RKO (cell line): ENCODE measurements at regions not wholly inside any gene's neighbourhood (a gene's known extent, or its start where the extent isn't known, plus 50 kb on each side); places are given as distances from the start of the nearest gene placed in this dataset.

Source experiments
- DNase-seq: peaks from one replicate; pipeline ENCODE4 v3.0.0-alpha.2; 2016; ENCODE audit warnings: low spot score

- DNase-seq, result no peak
These were observed 246.8 kb upstream of the TOPAZ1 start for GRCh38 chr3:43994657-43995546.

- DNase-seq, result no peak
These were observed 245.9 kb upstream of the TOPAZ1 start for GRCh38 chr3:43995547-43996378.

GRCh38 chr3:43996379-43997301 lies 245.0 kb upstream of the TOPAZ1 start:
- DNase-seq, result no peak

- DNase-seq, result no peak
These were observed 244.4 kb upstream of the TOPAZ1 start for GRCh38 chr3:43997316-43997715.

GRCh38 chr3:43997788-43998369 lies 243.8 kb upstream of the TOPAZ1 start:
- no peak for DNase-seq

- DNase-seq, result no peak
These were observed 243.3 kb upstream of the TOPAZ1 start for GRCh38 chr3:43998370-43998835.

GRCh38 chr3:43998836-43999727 lies 242.6 kb upstream of the TOPAZ1 start:
- no peak for DNase-seq

GRCh38 chr3:43999728-44000319 lies 241.9 kb upstream of the TOPAZ1 start:
- DNase-seq, result no peak

GRCh38 chr3:44000586-44000985 lies 241.1 kb upstream of the TOPAZ1 start:
- DNase-seq, result peak; percentile 8

GRCh38 chr3:44001072-44001471 lies 240.6 kb upstream of the TOPAZ1 start:
- DNase-seq, result no peak

- DNase-seq, result no peak
These were observed 237.9 kb upstream of the TOPAZ1 start for GRCh38 chr3:44003801-44004200.

GRCh38 chr3:44011680-44012079 lies 230.0 kb upstream of the TOPAZ1 start:
- DNase-seq, result no peak

- DNase-seq, result no peak
These were observed 229.4 kb upstream of the TOPAZ1 start for GRCh38 chr3:44012160-44012899.

GRCh38 chr3:44013967-44014366 lies 227.7 kb upstream of the TOPAZ1 start:
- no peak for DNase-seq

- no peak for DNase-seq
These were observed 226.5 kb upstream of the TOPAZ1 start for GRCh38 chr3:44015170-44015569.

GRCh38 chr3:44016818-44017217 lies 224.9 kb upstream of the TOPAZ1 start:
- DNase-seq, result no peak

GRCh38 chr3:44018926-44019325 lies 222.8 kb upstream of the TOPAZ1 start:
- DNase-seq, result no peak

GRCh38 chr3:44019736-44020135 lies 221.9 kb upstream of the TOPAZ1 start:
- DNase-seq, result no peak

GRCh38 chr3:44020143-44020542 lies 221.5 kb upstream of the TOPAZ1 start:
- no peak for DNase-seq
